GM11168 (cell line): ENCODE measurements at regions not wholly inside any gene's neighbourhood (a gene's known extent, or its start where the extent isn't known, plus 50 kb on each side); places are given as distances from the start of the nearest gene placed in this dataset.

Source experiments
- in situ Hi-C: fragments of 300-500 bp; cut with MboI; formaldehyde crosslinking; loops from one replicate; pipeline ENCODE4 v1.12.0; 2022; ENCODE audit warnings: low sequenced_read_pairs; ENCODE audit not compliant: unreplicated experiment

GRCh38 chr3:74564560-74564959 is 49.9 kb downstream of the CNTN3 start:
- in situ Hi-C loops = no loop called here

GRCh38 chr3:74562558-74563269 is 51.7 kb downstream of the CNTN3 start:
- in situ Hi-C loops = no loop called here

- in situ Hi-C loops = no loop called here
These were observed 52.6 kb downstream of the CNTN3 start for GRCh38 chr3:74561881-74562280.

GRCh38 chr3:74559261-74559660 is 55.2 kb downstream of the CNTN3 start:
- in situ Hi-C loops = no loop called here

- in situ Hi-C loops = no loop called here
These were observed 63.8 kb downstream of the CNTN3 start for GRCh38 chr3:74550686-74551085.

GRCh38 chr3:74546426-74546825 is 68.0 kb downstream of the CNTN3 start:
- in situ Hi-C loops = no loop called here

- in situ Hi-C loops = no loop called here
These were observed 72.0 kb downstream of the CNTN3 start for GRCh38 chr3:74542441-74542840.

GRCh38 chr3:74539876-74540275 is 74.6 kb downstream of the CNTN3 start:
- in situ Hi-C loops = no loop called here

GRCh38 chr3:74538669-74539068 is 75.8 kb downstream of the CNTN3 start:
- in situ Hi-C loops = no loop called here

GRCh38 chr3:74537857-74538256 is 76.6 kb downstream of the CNTN3 start:
- in situ Hi-C loops = no loop called here

- in situ Hi-C loops = no loop called here
These were observed 77.3 kb downstream of the CNTN3 start for GRCh38 chr3:74537164-74537563.

GRCh38 chr3:74535281-74535680 is 79.2 kb downstream of the CNTN3 start:
- in situ Hi-C loops = no loop called here

GRCh38 chr3:74534611-74535010 is 79.8 kb downstream of the CNTN3 start:
- in situ Hi-C loops = no loop called here

- in situ Hi-C loops = no loop called here
These were observed 82.0 kb downstream of the CNTN3 start for GRCh38 chr3:74532446-74532845.

GRCh38 chr3:74531491-74531890 is 83.0 kb downstream of the CNTN3 start:
- in situ Hi-C loops = no loop called here

GRCh38 chr3:74529145-74529544 is 85.3 kb downstream of the CNTN3 start:
- in situ Hi-C loops = no loop called here

GRCh38 chr3:74527566-74527965 is 86.9 kb downstream of the CNTN3 start:
- in situ Hi-C loops = no loop called here

GRCh38 chr3:74523811-74524210 is 90.6 kb downstream of the CNTN3 start:
- in situ Hi-C loops = no loop called here

GRCh38 chr3:74520895-74521294 is 93.6 kb downstream of the CNTN3 start:
- in situ Hi-C loops = no loop called here

- in situ Hi-C loops = no loop called here
These were observed 95.8 kb downstream of the CNTN3 start for GRCh38 chr3:74518610-74519009.

- in situ Hi-C loops = no loop called here
These were observed 98.4 kb downstream of the CNTN3 start for GRCh38 chr3:74516019-74516418.

GRCh38 chr3:74515451-74515850 is 99.0 kb downstream of the CNTN3 start:
- in situ Hi-C loops = no loop called here

- in situ Hi-C loops = no loop called here
These were observed 103.4 kb downstream of the CNTN3 start for GRCh38 chr3:74511078-74511477.
